ENCODE measurements at regions not wholly inside any gene's neighbourhood (a gene's known extent, or its start where the extent isn't known, plus 50 kb on each side); places are given as distances from the start of the nearest gene placed in this dataset.

GRCh38 chr4:151865744-151866591 is 105.2 kb upstream of the GATB start:
- no peak for TF ChIP-seq CTCF (IDR thresholded peaks at IDR 0.05)
- DNase-seq: no peak
- H3K27me3 Mint-ChIP-seq (ENCODE audit: low read depth, poor library complexity): no peaks in the 10 kb centered on the region
- H3K9me3 Mint-ChIP-seq: peaks cover 11% of the 10 kb centered on the region
- H3K36me3 Mint-ChIP-seq (ENCODE audit: low read depth): peaks cover 4% of the 10 kb centered on the region
- peaks cover 10% of the 10 kb centered on the region for H3K4me1 Mint-ChIP-seq
- H3K4me3 Mint-ChIP-seq: no peak overlapping the region
- H3K27ac Mint-ChIP-seq: no peak overlapping the region

- DNase-seq: no peak
- TF ChIP-seq CTCF (IDR thresholded peaks at IDR 0.05): no peak
- Mint-ChIP-seq H3K27ac (no peak overlapping the region), H3K4me1 (peaks cover 10% of the 10 kb centered on the region), H3K4me3 (no peak overlapping the region), H3K27me3 (ENCODE audit: low read depth, poor library complexity) (peaks cover 5% of the 10 kb centered on the region), H3K9me3 (peaks cover 11% of the 10 kb centered on the region), H3K36me3 (ENCODE audit: low read depth) (peaks cover 4% of the 10 kb centered on the region)
These were observed 104.5 kb upstream of the GATB start for GRCh38 chr4:151865312-151865711.

- DNase-seq: no peak
- no peak for TF ChIP-seq CTCF (IDR thresholded peaks at IDR 0.05)
- peaks cover 15% of the 10 kb centered on the region for H3K27me3 Mint-ChIP-seq (ENCODE audit: low read depth, poor library complexity)
- H3K4me1 Mint-ChIP-seq: peaks cover 10% of the 10 kb centered on the region
- no peak overlapping the region for H3K4me3 Mint-ChIP-seq
- no peak overlapping the region for H3K27ac Mint-ChIP-seq
- H3K36me3 Mint-ChIP-seq (ENCODE audit: low read depth): peaks cover 4% of the 10 kb centered on the region
- peaks cover 11% of the 10 kb centered on the region for H3K9me3 Mint-ChIP-seq
These were observed 103.3 kb upstream of the GATB start for GRCh38 chr4:151864068-151864467.

- Mint-ChIP-seq H3K9me3 (peaks cover 7% of the 10 kb centered on the region), H3K27me3 (ENCODE audit: low read depth, poor library complexity) (peaks cover 19% of the 10 kb centered on the region), H3K27ac (no peak overlapping the region), H3K36me3 (ENCODE audit: low read depth) (peaks cover 1% of the 10 kb centered on the region), H3K4me3 (no peak overlapping the region), H3K4me1 (peaks cover 10% of the 10 kb centered on the region)
- TF ChIP-seq CTCF (IDR thresholded peaks at IDR 0.05): no peak
- no peak for DNase-seq
These were observed 102.0 kb upstream of the GATB start for GRCh38 chr4:151862766-151863165.

GRCh38 chr4:151860561-151861093 is 99.8 kb upstream of the GATB start:
- H3K9me3 Mint-ChIP-seq: no peaks in the 10 kb centered on the region
- no peak for TF ChIP-seq CTCF (IDR thresholded peaks at IDR 0.05)
- peaks cover 27% of the 10 kb centered on the region for H3K27me3 Mint-ChIP-seq (ENCODE audit: low read depth, poor library complexity)
- no peak overlapping the region for H3K4me3 Mint-ChIP-seq
- no peaks in the 10 kb centered on the region for H3K36me3 Mint-ChIP-seq (ENCODE audit: low read depth)
- DNase-seq: no peak
- H3K4me1 Mint-ChIP-seq: peaks cover 5% of the 10 kb centered on the region
- no peak overlapping the region for H3K27ac Mint-ChIP-seq

- Mint-ChIP-seq H3K27ac (no peak overlapping the region), H3K4me1 (no peaks in the 10 kb centered on the region), H3K36me3 (ENCODE audit: low read depth) (no peaks in the 10 kb centered on the region), H3K4me3 (no peak overlapping the region), H3K9me3 (no peaks in the 10 kb centered on the region), H3K27me3 (ENCODE audit: low read depth, poor library complexity) (peaks cover 27% of the 10 kb centered on the region)
- no peak for TF ChIP-seq CTCF (IDR thresholded peaks at IDR 0.05)
- no peak for DNase-seq
These were observed 98.8 kb upstream of the GATB start for GRCh38 chr4:151859641-151860040.

Data from nephron progenitor cell (in vitro differentiated cells).